ENCODE measurements at regions not wholly inside any gene's neighbourhood (a gene's known extent, or its start where the extent isn't known, plus 50 kb on each side); places are given as distances from the start of the nearest gene placed in this dataset.

DNA sequence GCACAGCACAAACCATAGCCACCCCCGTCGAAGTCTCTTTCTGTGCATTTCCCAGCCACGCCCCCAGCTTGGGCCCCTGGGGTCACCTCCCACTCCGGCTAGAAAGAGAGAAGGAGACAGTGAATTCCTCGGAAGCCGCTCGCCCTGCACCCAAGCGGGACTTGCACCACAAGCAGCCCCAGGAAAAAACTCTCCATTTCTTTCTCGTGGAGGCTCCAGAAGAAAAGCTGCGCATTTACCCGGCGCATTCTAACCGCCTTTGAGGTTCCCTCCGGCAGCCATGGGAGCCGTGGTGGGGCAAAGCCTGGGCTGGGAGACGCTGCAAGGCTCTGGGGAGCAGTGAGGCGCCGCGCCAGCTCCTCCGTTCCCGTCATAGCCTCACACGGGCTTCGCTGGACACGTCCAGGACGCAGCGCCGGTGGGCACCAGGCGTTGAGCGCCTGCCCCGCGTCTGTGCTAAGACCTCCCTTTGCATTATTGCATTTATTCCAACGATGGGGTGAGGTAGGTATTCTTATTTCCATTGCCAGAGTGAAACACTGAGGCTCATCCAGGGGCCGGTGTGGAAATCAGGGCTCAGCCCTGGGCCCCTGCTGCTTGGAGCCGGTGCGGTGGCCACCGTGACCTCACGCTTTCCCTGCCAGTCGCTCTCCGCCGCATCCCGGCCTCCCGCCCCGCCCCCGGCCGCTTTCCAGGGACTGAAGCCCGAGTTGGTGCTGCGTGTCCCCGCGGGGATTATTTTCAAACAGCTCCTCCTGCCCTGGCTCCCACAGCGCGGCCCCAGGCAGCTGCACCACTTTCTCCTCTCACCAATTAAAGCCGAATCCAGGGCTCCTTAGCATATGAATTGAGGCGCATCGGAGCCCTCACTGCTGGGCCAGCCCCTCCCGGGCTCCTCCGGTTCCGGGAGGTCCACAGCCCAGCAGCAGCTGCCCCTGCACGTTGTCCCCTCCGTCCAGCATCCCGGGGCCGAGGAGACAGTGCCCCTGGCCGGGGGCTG, 148.3 kb upstream of the AFDN start (continued):
- no peak for TF ChIP-seq ZNF235 (CRISPR knock-in tag; IDR thresholded peaks at IDR 0.05; ENCODE audit: borderline replicate concordance)
- no peak; the same call in 1 of the 2 replicates for TF ChIP-seq ZNF143 (CRISPR knock-in tag; IDR thresholded peaks at IDR 0.05)
- no peak for TF ChIP-seq SMAD1 (CRISPR knock-in tag; IDR thresholded peaks at IDR 0.05; ENCODE audit: borderline replicate concordance, low read depth)
- TF ChIP-seq, protein P1, sequence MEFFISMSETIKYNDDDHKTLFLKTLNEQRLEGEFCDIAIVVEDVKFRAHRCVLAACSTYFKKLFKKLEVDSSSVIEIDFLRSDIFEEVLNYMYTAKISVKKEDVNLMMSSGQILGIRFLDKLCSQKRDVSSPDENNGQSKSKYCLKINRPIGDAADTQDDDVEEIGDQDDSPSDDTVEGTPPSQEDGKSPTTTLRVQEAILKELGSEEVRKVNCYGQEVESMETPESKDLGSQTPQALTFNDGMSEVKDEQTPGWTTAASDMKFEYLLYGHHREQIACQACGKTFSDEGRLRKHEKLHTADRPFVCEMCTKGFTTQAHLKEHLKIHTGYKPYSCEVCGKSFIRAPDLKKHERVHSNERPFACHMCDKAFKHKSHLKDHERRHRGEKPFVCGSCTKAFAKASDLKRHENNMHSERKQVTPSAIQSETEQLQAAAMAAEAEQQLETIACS (CRISPR knock-in tag; IDR thresholded peaks at IDR 0.05): no peak
- no peak; the same call in 1 of the 2 replicates for TF ChIP-seq ZFP90 (CRISPR knock-in tag; IDR thresholded peaks at IDR 0.05; ENCODE audit: borderline replicate concordance)
- no peak for TF ChIP-seq MAF1 (CRISPR knock-in tag; IDR thresholded peaks at IDR 0.05; ENCODE audit: borderline replicate concordance)
- TF ChIP-seq FOXC1 (CRISPR knock-in tag; IDR thresholded peaks at IDR 0.05; ENCODE audit: borderline replicate concordance): no peak
- TF ChIP-seq DMAP1 (CRISPR knock-in tag; IDR thresholded peaks at IDR 0.05): no peak
- TF ChIP-seq ZNF207 (IDR thresholded peaks at IDR 0.05; ENCODE audit: borderline replicate concordance): no peak
- no peak for TF ChIP-seq MZF1 (CRISPR knock-in tag; IDR thresholded peaks at IDR 0.05; ENCODE audit: borderline replicate concordance)
- no peak for TF ChIP-seq KDM4B (CRISPR knock-in tag; IDR thresholded peaks at IDR 0.05)
- TF ChIP-seq PRPF4 (IDR thresholded peaks at IDR 0.05; ENCODE audit: low read depth, low read length, poor library complexity, severe bottlenecking): no peak
- TF ChIP-seq, protein P2, sequence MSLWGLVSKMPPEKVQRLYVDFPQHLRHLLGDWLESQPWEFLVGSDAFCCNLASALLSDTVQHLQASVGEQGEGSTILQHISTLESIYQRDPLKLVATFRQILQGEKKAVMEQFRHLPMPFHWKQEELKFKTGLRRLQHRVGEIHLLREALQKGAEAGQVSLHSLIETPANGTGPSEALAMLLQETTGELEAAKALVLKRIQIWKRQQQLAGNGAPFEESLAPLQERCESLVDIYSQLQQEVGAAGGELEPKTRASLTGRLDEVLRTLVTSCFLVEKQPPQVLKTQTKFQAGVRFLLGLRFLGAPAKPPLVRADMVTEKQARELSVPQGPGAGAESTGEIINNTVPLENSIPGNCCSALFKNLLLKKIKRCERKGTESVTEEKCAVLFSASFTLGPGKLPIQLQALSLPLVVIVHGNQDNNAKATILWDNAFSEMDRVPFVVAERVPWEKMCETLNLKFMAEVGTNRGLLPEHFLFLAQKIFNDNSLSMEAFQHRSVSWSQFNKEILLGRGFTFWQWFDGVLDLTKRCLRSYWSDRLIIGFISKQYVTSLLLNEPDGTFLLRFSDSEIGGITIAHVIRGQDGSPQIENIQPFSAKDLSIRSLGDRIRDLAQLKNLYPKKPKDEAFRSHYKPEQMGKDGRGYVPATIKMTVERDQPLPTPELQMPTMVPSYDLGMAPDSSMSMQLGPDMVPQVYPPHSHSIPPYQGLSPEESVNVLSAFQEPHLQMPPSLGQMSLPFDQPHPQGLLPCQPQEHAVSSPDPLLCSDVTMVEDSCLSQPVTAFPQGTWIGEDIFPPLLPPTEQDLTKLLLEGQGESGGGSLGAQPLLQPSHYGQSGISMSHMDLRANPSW (CRISPR knock-in tag; IDR thresholded peaks at IDR 0.05; ENCODE audit: borderline replicate concordance): no peak
- TF ChIP-seq RFXAP (CRISPR knock-in tag; IDR thresholded peaks at IDR 0.05; ENCODE audit: borderline replicate concordance): no peak
- TF ChIP-seq, protein P3, sequence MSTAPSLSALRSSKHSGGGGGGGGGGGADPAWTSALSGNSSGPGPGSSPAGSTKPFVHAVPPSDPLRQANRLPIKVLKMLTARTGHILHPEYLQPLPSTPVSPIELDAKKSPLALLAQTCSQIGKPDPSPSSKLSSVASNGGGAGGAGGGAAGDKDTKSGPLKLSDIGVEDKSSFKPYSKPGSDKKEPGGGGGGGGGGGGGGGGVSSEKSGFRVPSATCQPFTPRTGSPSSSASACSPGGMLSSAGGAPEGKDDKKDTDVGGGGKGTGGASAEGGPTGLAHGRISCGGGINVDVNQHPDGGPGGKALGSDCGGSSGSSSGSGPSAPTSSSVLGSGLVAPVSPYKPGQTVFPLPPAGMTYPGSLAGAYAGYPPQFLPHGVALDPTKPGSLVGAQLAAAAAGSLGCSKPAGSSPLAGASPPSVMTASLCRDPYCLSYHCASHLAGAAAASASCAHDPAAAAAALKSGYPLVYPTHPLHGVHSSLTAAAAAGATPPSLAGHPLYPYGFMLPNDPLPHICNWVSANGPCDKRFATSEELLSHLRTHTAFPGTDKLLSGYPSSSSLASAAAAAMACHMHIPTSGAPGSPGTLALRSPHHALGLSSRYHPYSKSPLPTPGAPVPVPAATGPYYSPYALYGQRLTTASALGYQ (CRISPR knock-in tag; IDR thresholded peaks at IDR 0.05): no peak
- no peak for TF ChIP-seq MBD4 (IDR thresholded peaks at IDR 0.05; ENCODE audit: borderline replicate concordance, low read length)
- TF ChIP-seq HIVEP1 (CRISPR knock-in tag; IDR thresholded peaks at IDR 0.05): no peak
- TF ChIP-seq, protein P4, sequence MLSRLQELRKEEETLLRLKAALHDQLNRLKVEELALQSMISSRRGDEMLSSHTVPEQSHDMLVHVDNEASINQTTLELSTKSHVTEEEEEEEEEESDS (CRISPR knock-in tag; IDR thresholded peaks at IDR 0.05; ENCODE audit: borderline replicate concordance): no peak
- TF ChIP-seq TEAD2 (CRISPR knock-in tag; IDR thresholded peaks at IDR 0.05): no peak
- TF ChIP-seq BHLHE40 (IDR thresholded peaks at IDR 0.05; ENCODE audit: low read length): no peak
- TF ChIP-seq IKZF4 (CRISPR knock-in tag; IDR thresholded peaks at IDR 0.05; ENCODE audit: borderline replicate concordance, low read depth, not compliant biosample characterization): no peak
- no peak for TF ChIP-seq FOXM1 (CRISPR knock-in tag; IDR thresholded peaks at IDR 0.05)
- TF ChIP-seq ZKSCAN1 (IDR thresholded peaks at IDR 0.05; ENCODE audit: low read length): no peak
- no peak for TF ChIP-seq CREB1 (IDR thresholded peaks at IDR 0.05)
- TF ChIP-seq CREB1 (CRISPR knock-in tag; IDR thresholded peaks at IDR 0.05): no peak
